ENCODE measurements at regions not wholly inside any gene's neighbourhood (a gene's known extent, or its start where the extent isn't known, plus 50 kb on each side); places are given as distances from the start of the nearest gene placed in this dataset.

GRCh38 chr13:63364159-63364558, 1948.5 kb upstream of the PCDH20 start:
- H2BK5ac ChIP-seq (ENCODE audit: insufficient read length, low read length) = no peak overlapping the region
- no peak overlapping the region for H2BK20ac ChIP-seq (ENCODE audit: low read depth, low read length, poor library complexity, severe bottlenecking)
- no peaks in the 10 kb centered on the region for H3K36me3 Mint-ChIP-seq (ENCODE audit: insufficient read depth in 1 of 3, low read depth in 3 of 3)
- H2BK120ac ChIP-seq (ENCODE audit: low read depth, low read length, poor library complexity, severe bottlenecking) = no peak overlapping the region
- H3K27me3 ChIP-seq (ENCODE audit: insufficient read depth, low read length) = no peaks in the 10 kb centered on the region
- no peaks in the 10 kb centered on the region for H3K27me3 Mint-ChIP-seq (ENCODE audit: low read depth)
- no peak overlapping the region for H4K8ac ChIP-seq (replicated peaks; ENCODE audit: insufficient read length, low read depth, low read length)
- no peak overlapping the region for H4K5ac ChIP-seq (ENCODE audit: insufficient read length, low read depth, low read length)
- no peak overlapping the region for H3K4me2 ChIP-seq (ENCODE audit: insufficient read depth, insufficient read length, low read length)
- no peak overlapping the region for H3K9ac ChIP-seq (ENCODE audit: extremely low read depth, insufficient read length, low read length)
- no peaks in the 10 kb centered on the region for H3K79me1 ChIP-seq (ENCODE audit: insufficient read depth, low read depth, low read length, poor library complexity, severe bottlenecking)
- H3K14ac ChIP-seq (ENCODE audit: insufficient read depth, low read length) = no peak overlapping the region
- no peak overlapping the region for H2BK12ac ChIP-seq (ENCODE audit: insufficient read length, low read depth, low read length)
- no peaks in the 10 kb centered on the region for H3K79me2 ChIP-seq (ENCODE audit: insufficient read depth, low read length)
- no peak overlapping the region for H2AK5ac ChIP-seq (ENCODE audit: insufficient read length, low read length)
- H3K4me1 Mint-ChIP-seq = no peaks in the 10 kb centered on the region
- no peak overlapping the region for H3K4ac ChIP-seq (ENCODE audit: low read depth, low read length)
- H2BK15ac ChIP-seq (ENCODE audit: low read depth, low read length) = no peak overlapping the region
- no peak overlapping the region for H3K27ac ChIP-seq (ENCODE audit: insufficient read length, low read depth, low read length)
- H4K91ac ChIP-seq (ENCODE audit: insufficient read length, low read depth, low read length) = no peak overlapping the region
- no peak overlapping the region for H3T11ph ChIP-seq (ENCODE audit: low read length)
- H3K23me2 ChIP-seq (ENCODE audit: insufficient read length, low read depth, low read length, poor library complexity, severe bottlenecking) = no peaks in the 10 kb centered on the region
- no peaks in the 10 kb centered on the region for H3K4me1 ChIP-seq (ENCODE audit: insufficient read depth, low read length)
- H3K27ac Mint-ChIP-seq = no peak overlapping the region
- no peak for DNase-seq
- H4K20me1 ChIP-seq (ENCODE audit: control insufficient read depth, insufficient read depth, insufficient read length) = no peaks in the 10 kb centered on the region
- H2AFZ ChIP-seq (ENCODE audit: low read length) = no peak overlapping the region
- H3K23ac ChIP-seq (ENCODE audit: insufficient read length, low read depth, low read length) = no peak overlapping the region
- no peak overlapping the region for H3K56ac ChIP-seq (ENCODE audit: insufficient read length, low read depth, low read length)
- no peak for TF ChIP-seq CTCF (conservative IDR thresholded peaks at IDR 0.05)
- H3K9me3 Mint-ChIP-seq = no peaks in the 10 kb centered on the region
- no peaks in the 10 kb centered on the region for H3K9me3 ChIP-seq (ENCODE audit: control insufficient read depth, low read depth, low read length)
- no peak overlapping the region for H3K18ac ChIP-seq (ENCODE audit: insufficient read length, low read depth, low read length)
- no peak overlapping the region for H3K4me3 Mint-ChIP-seq
